A673 (cell line): ENCODE measurements at regions not wholly inside any gene's neighbourhood (a gene's known extent, or its start where the extent isn't known, plus 50 kb on each side); places are given as distances from the start of the nearest gene placed in this dataset.

Source experiments
- CTCF ChIP-seq: fragments of 300-800, 200-600 bp; sonication (generic); conservative IDR thresholded peaks from 2 replicates; pipeline ENCODE4 v1.5.1; 2017; ENCODE audit warnings: low read depth, mild to moderate bottlenecking, antibody characterized with exemption, low read length, moderate library complexity, mixed read lengths
- EZH2 ChIP-seq: fragments of 200-600 bp; sonication (generic); IDR thresholded peaks from 2 replicates; pipeline ENCODE4 v1.6.1; 2017; ENCODE audit warnings: borderline replicate concordance, low read depth, mild to moderate bottlenecking, mixed read lengths, antibody characterized with exemption, low read length; ENCODE audit not compliant: poor library complexity, severe bottlenecking

DNA sequence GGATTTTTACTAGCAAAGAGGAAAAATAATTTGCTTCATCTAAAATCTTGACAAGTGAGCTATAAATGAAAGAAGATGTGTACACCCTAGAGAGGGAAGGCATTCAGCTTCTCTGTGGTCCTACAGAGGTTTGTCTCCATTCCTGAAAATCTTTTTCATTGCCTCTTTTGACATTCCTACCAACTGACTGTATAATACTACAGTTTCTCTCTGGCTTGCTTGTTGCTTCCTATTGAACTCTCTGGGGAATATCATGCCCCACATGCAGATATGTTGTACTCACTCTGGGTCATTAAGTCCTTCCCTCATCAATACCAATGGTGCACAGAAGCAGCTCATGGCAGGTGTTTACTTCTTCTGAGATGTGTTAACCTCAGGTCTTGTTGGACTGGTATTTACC, 371.2 kb upstream of the PLXNA2 start:
- TF ChIP-seq EZH2 (no peak), CTCF (no peak)
